ENCODE measurements at regions not wholly inside any gene's neighbourhood (a gene's known extent, or its start where the extent isn't known, plus 50 kb on each side); places are given as distances from the start of the nearest gene placed in this dataset.

DNA sequence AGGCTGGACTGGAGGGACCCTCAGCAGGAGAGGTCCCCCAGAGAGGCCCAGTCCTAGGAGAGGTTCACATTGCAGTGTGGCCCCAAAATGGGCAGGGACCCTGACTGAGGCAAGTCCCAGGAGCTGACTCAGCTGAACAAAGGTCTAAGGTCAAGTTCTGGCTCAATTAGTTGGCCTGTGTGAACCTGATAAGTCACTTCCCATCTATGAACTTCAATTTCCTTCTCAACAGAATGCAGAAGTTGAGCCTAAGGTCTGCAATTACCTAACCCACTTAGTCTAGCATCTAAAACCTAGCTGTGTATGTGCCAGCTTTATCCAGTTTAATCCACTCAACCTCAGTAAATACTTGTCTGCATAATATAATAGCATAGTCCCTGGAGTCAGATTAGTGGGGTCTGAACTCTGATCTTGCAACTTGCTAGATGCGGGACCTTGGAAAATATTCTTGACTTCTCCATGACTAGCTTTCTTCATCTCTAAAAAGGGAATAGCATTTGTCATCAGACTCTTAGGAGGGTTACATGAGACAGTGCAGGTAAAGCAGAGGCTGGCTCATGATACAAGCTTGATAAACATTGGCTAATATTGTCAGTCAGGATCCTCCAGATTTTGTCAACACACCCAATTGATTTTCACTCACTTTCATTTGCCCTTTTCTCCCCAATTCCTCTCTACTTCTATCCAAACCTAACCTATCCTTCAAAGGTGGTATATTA lies 465.5 kb downstream of the INSC start:
- TF ChIP-seq, protein P1, sequence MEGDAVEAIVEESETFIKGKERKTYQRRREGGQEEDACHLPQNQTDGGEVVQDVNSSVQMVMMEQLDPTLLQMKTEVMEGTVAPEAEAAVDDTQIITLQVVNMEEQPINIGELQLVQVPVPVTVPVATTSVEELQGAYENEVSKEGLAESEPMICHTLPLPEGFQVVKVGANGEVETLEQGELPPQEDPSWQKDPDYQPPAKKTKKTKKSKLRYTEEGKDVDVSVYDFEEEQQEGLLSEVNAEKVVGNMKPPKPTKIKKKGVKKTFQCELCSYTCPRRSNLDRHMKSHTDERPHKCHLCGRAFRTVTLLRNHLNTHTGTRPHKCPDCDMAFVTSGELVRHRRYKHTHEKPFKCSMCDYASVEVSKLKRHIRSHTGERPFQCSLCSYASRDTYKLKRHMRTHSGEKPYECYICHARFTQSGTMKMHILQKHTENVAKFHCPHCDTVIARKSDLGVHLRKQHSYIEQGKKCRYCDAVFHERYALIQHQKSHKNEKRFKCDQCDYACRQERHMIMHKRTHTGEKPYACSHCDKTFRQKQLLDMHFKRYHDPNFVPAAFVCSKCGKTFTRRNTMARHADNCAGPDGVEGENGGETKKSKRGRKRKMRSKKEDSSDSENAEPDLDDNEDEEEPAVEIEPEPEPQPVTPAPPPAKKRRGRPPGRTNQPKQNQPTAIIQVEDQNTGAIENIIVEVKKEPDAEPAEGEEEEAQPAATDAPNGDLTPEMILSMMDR (IDR thresholded peaks at IDR 0.05): no peak
- ATAC-seq (ENCODE audit: low FRiP score) (no peak), DNase-seq (ENCODE audit: low spot score) (no peak)

DNA sequence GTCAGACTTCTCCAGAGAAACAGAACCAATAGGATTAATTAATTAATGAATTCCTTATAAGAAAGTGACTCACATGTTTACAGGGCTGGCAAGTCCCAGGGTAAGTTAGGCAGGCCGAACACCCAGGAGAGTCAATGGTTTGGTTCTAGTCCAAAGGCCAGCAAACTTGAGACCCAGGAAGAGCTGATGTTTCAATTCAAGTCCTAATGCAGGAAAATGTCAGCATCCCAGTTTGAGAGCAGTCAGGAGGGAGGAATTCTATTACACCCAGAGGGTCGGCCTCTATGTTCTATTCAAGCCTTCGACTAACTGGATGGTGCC lies 466.0 kb downstream of the INSC start:
- DNase-seq (ENCODE audit: low spot score) (no peak), ATAC-seq (ENCODE audit: low FRiP score) (no peak)
- TF ChIP-seq, protein P1 (IDR thresholded peaks at IDR 0.05): no peak

DNA sequence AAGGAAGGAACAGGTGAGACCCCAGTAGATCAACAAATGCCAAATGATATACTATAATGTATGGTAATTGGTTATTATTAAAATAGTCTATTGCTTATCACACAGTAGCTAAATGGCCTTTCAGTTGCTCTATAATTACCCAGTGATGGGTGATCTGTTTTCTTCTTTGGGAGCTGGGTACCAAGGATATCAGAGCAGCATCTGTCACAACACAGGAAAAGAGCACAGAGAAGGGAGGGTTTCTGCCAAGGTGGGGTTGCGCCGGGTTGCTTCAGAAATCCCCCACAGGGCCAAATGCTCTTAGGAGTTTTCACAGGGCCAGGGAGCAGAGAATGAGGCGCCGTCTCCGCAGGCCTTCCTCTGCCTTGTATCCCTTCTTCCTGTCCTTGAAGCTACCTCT lies 469.4 kb downstream of the INSC start:
- ATAC-seq (ENCODE audit: low FRiP score) (no peak), DNase-seq (ENCODE audit: low spot score) (no peak)
- TF ChIP-seq, protein P1 (IDR thresholded peaks at IDR 0.05): no peak

DNA sequence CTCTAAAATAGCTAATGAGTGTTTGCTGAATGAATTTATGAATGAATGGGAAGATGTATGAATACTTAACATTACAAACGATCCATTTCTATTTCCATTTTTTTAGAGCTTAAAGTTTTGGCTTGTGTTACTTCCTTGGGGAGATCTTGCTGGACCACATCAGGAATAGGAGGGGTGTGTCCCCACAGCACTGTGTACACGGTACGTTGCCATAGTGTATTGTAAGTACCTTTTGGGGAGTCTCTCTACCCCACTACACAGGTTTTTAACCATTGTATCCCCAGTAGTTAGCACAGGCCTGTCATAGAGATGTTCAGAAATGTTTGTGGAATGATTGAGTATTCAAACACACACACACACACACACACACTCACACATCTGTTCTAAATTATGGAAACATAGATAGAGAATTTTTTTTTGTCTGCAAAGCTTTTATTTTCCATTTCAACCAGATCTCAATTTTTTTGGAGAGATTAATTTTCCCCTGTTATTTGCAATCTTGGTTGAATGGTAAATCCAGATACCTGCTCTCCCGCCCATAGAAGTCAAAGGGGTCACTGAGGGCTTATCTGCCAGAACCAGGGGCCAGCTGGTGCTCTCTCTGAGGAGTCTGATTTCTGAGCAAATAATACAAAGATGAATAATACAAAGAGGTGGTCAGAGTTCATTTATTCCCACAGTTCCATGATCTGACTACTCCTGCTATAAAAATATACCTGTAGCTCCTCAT lies 471.0 kb downstream of the INSC start:
- DNase-seq (ENCODE audit: low spot score) (no peak), ATAC-seq (ENCODE audit: low FRiP score) (no peak)
- TF ChIP-seq, protein P1 (IDR thresholded peaks at IDR 0.05): no peak

DNA sequence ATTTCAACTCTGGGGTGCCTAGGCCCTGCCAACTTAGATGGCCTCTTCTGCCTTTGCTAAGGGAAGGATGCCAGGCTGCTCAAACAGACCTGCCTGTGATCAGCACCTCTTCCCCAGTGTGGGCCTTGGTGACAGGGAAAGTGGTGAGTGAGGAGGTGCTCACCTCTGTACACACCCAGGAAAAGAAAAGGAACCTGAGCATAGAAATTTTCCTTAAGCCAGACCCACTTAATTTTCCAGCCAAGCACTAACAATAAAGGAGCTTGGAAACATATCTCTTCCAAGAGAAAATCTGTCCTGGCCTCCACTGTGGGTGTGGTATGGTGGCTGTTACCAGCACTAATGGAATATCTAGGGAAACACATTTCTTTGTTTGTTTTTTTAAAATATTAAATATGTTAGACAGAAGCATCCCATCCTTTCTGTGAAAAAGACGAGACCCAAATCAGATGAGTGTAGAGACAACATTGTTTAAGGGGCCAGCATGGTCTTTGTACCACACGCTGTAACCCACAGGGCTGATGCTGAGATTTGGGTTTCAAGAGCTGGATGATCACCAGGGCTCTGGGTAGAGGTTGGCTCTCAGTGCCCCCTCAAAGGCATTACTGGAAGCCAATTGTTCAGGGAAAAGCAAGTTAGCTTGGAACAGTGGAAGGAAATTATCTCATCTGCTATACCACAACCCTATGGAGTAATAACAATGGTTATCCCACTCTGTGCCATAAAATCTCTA lies 472.2 kb downstream of the INSC start:
- DNase-seq (ENCODE audit: low spot score) (no peak), ATAC-seq (ENCODE audit: low FRiP score) (no peak)

DNA sequence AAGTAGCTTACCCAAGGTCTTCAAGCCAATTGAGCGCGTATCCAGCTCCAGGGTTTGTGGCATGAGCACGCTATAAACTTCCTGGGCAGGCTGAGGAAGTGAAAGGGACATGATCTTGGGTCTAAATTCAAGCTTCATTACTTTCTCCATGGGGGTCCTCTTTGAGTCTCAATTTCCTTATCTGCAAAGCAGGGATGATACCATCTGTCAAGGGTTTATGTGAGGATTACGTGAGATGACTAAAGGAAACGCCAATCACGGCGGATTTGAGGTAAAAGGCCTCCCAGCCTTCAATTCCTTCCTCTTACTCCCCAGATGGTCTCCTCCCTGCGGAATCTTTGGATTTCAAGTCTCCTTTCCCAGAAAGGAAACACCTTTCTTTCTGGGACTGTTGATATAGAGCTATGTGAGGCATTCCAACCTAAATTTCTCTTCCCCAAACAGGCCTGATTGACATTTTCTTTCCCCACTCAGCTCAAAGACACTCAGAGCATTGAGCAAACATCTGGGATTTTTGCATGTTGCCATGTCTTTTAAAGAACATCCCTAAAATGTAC lies 474.4 kb downstream of the INSC start:
- ATAC-seq (ENCODE audit: low FRiP score) (no peak), DNase-seq (ENCODE audit: low spot score) (no peak)
- TF ChIP-seq, protein P1 (IDR thresholded peaks at IDR 0.05): no peak

More for the DNA sequence above, 472.2 kb downstream of the INSC start:
- TF ChIP-seq, protein P1 (IDR thresholded peaks at IDR 0.05): no peak

All from omental fat pad (tissue), 3 donors.